ENCODE measurements at regions not wholly inside any gene's neighbourhood (a gene's known extent, or its start where the extent isn't known, plus 50 kb on each side); places are given as distances from the start of the nearest gene placed in this dataset.

- DNase-seq = no peak
These were observed 279.8 kb upstream of the ARRDC4 start for GRCh38 chr15:97680606-97681220.

GRCh38 chr15:97683831-97684230 is 276.7 kb upstream of the ARRDC4 start:
- DNase-seq = no peak

- no peak for DNase-seq
These were observed 276.3 kb upstream of the ARRDC4 start for GRCh38 chr15:97684249-97684648.

- DNase-seq = no peak
These were observed 274.2 kb upstream of the ARRDC4 start for GRCh38 chr15:97686324-97686723.

- DNase-seq = no peak
These were observed 272.8 kb upstream of the ARRDC4 start for GRCh38 chr15:97687654-97688053.

- no peak for DNase-seq
These were observed 272.3 kb upstream of the ARRDC4 start for GRCh38 chr15:97688177-97688576.

GRCh38 chr15:97688886-97689285 is 271.6 kb upstream of the ARRDC4 start:
- DNase-seq = no peak

- DNase-seq = no peak
These were observed 269.4 kb upstream of the ARRDC4 start for GRCh38 chr15:97691078-97691477.

- no peak for DNase-seq
These were observed 268.7 kb upstream of the ARRDC4 start for GRCh38 chr15:97691799-97692198.

GRCh38 chr15:97692301-97693015 is 268.0 kb upstream of the ARRDC4 start:
- DNase-seq = no peak

GRCh38 chr15:97694456-97694855 is 266.0 kb upstream of the ARRDC4 start:
- no peak for DNase-seq

GRCh38 chr15:97703400-97703799 is 257.1 kb upstream of the ARRDC4 start:
- DNase-seq = no peak

GRCh38 chr15:97706059-97706458 is 254.4 kb upstream of the ARRDC4 start:
- no peak for DNase-seq

- no peak for DNase-seq
These were observed 252.3 kb upstream of the ARRDC4 start for GRCh38 chr15:97708252-97708651.

GRCh38 chr15:97712530-97712929 is 248.0 kb upstream of the ARRDC4 start:
- DNase-seq = no peak

GRCh38 chr15:97717806-97718205 is 242.7 kb upstream of the ARRDC4 start:
- DNase-seq = no peak

GRCh38 chr15:97718509-97718908 is 242.0 kb upstream of the ARRDC4 start:
- no peak for DNase-seq

GRCh38 chr15:97728791-97729190 is 231.7 kb upstream of the ARRDC4 start:
- DNase-seq = no peak

GRCh38 chr15:97729270-97729669 is 231.2 kb upstream of the ARRDC4 start:
- DNase-seq = no peak

- DNase-seq = no peak
These were observed 230.2 kb upstream of the ARRDC4 start for GRCh38 chr15:97730315-97730714.

GRCh38 chr15:97731859-97732258 is 228.6 kb upstream of the ARRDC4 start:
- no peak for DNase-seq

GRCh38 chr15:97733373-97733772 is 227.1 kb upstream of the ARRDC4 start:
- no peak for DNase-seq

- DNase-seq = no peak
These were observed 223.8 kb upstream of the ARRDC4 start for GRCh38 chr15:97736748-97737147.

- no peak for DNase-seq
These were observed 214.9 kb upstream of the ARRDC4 start for GRCh38 chr15:97745481-97746071.

GRCh38 chr15:97747342-97747741 is 213.2 kb upstream of the ARRDC4 start:
- DNase-seq = no peak

Data from activated naive CD4-positive, alpha-beta T cell treated with Interleukin-2 at 50 U/mL for 16 hours (primary cell).